Stimulated activated CD8-positive, alpha-beta memory T cell treated with anti-CD3 and anti-CD28 coated beads, Interleukin-7, amount 100 ng/mL, for 4 hours (primary cell): ENCODE measurements at regions not wholly inside any gene's neighbourhood (a gene's known extent, or its start where the extent isn't known, plus 50 kb on each side); places are given as distances from the start of the nearest gene placed in this dataset.
"Not testable (repeated sequence)": the region's sequence is repeated elsewhere in the genome, so short reads cannot be mapped to it uniquely, and the experiment has no call there.

Source experiments
- DNase-seq, 2 donors: peaks; one replicate each; pipeline ENCODE4 v3.0.0-alpha.2; 2020; ENCODE audit warnings: low read depth in 2 of 2

DNA sequence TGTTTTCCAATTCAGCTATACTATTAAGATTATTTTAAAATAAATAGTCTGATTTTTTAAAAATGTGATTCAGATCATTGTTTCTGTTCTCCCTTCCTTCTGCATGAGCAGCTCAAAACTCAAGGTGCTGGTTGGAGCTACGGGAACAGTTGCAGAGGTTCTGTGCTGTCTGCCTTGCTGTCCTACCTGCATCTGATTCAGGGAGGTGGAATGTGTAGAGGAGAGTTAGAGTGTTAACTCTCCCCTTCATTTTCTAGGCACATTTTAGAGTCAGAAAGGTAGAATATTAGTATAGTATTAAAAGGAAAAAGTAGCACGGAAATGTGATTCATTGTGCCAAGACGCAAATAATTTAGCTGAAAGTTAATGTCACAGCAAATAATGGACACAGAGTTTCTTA, 188.1 kb upstream of the SLC35B3 start:
- no peak for DNase-seq

DNA sequence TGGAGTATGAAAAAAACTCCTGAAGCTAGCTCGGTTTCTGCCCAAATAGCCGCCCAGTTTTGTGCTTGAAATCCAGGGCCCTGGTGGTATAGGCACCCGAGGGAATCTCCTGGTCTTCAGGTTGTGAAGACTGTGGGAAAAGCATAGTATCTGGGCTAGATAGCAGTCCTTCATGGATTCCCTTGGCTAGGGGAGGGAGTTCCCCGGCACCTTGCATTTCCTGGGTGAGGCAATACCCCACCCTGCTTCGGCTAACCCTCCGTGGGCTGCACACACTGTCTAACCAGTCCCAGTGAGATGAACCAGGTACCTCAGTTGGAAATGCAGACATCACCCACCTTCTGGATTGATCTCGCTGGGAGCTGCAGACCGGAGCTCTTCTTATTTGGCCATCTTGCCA, 184.5 kb upstream of the SLC35B3 start:
- no peak for DNase-seq

DNA sequence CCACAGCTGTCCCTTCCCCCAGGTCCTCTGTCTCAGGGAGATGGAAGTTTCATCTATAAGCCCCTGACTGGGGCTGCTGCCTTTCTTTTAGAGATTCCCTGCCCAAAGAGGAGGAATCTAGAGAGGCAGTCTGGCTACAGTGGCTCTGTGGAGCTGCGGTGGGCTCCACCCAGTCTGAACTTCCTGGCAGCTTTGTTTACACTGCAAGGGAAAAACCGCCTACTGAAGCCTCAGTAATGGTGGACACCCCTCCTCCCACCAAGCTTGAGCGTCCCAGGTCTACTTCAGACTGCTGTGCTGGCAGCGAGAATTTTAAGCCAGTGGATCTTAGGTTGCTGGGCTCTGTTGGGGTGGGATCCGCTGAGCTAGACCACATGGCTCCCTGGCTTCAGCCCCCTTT, 184.1 kb upstream of the SLC35B3 start:
- DNase-seq: not testable (repeated sequence)

DNA sequence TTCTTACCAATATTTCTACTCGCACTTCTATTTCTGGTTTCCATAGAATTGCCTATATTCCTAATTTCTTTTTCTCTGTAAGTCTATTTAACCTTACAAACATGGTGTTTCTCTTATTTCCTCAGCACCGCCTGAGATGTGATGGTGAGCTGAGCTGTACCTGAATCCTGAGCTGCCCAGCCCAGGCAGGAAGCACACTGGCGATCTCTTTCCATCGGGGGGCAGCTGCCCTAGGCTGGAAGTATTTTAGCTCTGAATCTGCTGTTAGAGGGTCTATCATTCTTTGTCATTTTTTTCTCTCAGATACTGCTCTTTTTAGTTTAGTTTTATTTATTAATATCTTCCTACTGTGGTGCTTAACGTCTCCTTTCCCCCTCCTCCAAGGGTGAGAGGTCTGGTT, 173.4 kb upstream of the SLC35B3 start:
- DNase-seq: no peak

DNA sequence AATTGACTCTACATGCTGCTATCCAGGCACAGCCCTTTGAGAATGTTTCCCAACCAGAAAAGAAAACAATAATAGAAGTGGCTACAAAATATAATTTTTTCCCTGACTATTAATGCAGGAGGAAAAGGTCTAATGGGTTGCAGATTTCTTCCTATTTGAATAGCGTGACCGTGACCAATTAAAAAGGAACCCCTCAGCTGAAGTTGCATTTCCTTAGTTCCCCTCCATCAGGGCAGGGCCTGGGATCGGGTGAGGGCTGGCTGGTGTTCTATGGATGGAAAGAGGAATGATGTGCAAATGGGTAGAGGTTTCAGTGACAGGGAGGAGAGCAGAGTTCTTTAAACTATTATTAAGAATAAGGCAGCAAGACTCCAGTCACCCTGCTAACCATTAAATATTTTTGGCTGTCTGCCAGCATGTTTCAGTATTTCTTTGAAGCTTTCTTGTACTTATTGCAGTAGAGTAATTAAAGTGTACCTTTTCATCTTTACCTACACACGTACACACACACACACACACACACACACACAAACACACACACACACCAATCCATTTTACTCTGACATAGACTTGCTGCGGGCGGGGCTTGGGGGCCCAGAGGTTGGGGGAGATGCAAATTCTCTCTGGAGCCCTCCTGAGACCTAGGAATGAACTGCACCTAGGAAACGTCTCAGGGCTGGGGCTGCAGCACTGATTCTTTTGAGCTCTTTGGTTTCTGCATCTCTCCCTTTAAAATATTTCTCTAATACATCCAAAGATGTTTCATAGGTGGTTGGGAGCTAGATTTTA, 154.8 kb upstream of the SLC35B3 start:
- no peak for DNase-seq

DNA sequence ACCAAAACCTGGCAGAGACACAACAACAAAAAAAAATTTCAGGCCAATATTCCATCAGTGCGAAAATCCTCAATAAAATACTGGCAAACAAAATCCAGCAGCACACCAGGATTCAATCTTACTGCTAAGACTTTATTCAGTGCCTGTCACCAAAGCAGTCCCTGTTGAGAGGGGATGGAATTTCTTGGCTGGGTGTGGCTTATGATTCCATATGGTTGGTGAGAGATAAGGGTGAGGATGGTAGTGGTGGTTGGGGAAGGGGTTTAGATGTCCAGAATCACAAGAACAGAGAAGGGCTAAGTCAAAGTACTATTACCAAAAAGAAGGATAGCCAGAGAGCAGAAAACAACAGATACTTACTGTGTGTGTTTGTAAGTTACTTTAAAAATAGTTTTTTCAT, 152.8 kb upstream of the SLC35B3 start:
- DNase-seq: no peak

DNA sequence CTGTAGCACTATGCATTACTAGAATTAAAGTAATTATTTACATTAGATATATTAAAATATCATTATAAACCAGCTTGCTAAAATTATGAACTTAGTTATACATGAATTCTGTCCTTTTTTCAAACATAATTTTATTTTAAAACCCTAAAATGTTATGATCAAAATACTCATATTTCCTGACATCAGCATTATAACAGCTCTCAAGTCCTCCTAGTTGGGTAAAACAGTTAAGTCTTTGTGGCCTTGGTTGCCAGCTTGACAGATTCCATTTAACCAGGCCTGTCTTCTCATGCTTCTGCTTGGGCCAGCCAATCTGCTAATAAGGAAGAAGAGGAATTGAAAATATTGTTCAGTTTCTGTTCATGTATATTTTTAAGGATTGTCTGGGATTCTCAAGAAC, 147.9 kb upstream of the SLC35B3 start:
- DNase-seq: no peak

DNA sequence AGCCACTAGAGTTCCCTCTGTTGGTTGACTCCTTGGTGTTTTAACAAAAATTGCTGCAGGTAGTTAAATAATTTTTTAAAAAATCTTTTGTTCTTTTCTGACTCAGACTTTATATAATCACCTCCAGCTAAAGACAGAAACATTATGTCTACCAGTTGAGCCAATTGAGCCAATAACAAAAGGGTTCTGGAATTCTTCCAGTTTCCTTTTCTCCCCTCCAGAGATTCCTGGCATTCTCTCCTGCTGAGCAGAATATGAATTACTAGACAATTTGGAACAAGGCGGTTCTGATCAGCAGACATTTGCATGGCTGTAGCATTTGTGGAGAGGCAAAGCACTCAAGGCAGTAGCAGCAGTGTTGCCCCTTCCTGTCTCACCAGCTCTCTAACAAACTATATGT, 144.0 kb upstream of the SLC35B3 start:
- DNase-seq: no peak

DNA sequence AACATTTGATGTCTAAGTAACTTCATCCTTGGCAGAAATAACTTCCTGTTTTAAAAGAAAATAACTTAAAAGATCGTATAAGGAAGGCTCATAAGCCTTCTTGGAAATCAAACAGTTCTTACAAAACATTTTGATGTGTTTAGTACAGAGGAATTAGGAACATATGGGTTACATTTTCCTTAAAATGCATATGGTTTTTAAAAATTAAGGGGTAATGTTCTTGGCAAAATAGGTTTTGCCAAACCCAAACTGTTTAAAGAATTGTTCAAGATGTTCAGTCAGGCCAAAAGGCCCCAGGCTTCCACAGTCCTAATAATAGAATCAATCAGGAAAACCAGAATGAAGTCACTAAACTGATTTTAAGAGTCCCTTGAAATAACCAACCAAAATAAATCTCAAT, 142.7 kb upstream of the SLC35B3 start:
- no peak for DNase-seq

DNA sequence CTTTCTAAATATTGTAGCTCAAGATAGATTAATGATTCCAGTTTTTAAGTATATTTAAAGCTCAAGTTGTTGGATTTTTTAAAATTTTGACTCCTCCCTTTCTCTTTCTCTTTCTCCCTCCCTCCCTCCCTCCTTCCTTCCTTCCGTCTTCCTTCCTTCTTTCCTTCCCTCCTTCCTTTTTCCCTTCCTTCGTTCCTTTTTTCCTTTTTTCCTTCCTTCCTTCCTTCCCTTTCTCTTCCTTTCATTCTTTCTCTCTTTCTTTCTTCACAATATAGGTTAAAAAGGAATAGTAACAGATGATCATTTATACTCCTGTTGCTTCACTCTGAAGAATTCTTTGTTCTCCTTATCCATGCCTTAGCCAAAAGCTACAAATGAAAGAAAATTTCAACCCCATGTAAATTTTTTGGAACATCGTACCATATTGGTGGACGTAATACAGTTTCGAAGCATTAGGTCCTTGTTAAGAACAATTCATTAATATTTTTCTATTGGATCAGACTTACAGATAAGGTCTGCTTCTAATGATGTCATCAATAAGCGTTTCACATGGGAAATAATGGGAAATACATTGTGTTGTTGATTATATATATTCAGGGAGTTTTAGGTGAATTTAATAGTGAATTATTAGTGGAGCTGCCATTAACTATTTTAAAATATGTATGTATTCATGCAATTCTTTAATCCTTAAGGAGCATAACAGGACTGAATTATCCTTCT, 139.6 kb upstream of the SLC35B3 start:
- DNase-seq: no peak

DNA sequence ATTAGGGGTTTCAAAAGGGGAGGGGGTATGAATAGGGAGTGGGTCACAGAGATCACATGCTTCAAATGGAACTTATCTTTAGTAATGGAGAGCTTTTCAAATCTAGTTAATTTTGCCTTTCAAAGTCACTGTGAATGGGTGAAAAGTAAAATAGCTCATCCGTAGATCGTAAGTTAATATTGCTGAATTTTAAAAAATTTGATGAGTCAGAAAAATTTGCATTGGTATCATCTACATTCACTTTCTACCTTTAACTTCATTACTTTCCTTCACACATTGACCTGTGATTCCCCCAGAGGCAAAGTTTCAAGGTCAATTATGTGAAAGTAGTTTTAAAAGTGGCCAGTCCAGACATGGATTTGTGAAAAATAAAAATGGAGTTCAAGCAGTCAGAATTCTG, 139.0 kb upstream of the SLC35B3 start:
- DNase-seq: no peak

DNA sequence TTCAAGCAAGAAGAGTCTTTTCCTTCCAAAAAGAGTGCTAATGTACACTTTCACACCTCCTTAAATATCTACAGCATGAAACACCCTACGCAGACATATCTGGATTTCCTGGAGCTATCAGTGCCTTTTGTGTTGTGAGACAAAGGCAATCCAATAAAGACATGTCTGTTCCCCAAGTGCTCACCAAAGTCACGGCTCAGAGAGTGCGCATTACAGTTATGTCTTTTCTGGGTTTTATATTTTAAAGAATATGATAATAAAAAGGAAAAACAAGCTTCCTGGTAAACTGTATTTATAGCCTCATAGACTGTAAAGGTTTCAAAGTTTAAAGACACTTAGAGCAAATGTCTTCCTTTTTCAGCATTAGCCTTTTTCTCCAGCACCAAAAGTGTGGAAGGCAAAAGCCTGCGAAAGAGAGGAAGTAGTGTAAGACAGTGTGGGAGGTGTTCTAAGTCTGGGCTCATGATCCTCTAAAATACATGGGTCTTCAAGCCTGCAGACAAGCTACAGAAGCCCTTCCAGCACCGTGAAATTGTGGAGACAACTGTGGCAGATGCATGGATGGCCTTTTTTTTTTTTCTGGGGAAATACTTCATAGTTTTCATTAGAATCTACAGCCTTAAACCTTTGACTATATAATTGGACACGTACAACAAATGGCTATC, 135.0 kb upstream of the SLC35B3 start:
- no peak for DNase-seq

DNA sequence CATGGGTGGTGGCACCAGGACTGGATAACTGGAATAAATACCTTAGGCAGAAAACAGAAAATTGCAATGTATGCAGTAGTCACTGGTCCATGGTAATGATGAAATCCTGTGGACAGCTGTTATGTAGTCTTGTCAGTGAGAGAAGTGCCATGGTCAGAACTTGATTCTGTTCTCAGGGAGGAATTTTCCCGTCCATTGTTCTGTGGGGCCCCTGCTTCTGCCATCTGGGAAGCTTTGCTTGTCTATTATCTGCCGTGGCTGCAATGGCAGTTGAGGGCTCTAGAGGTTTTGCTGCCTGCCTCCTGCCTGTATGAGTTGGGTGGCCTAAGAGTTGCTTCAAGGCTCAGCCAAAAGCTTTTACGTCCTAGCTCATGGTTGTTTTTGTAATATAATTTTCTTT, 126.8 kb upstream of the SLC35B3 start:
- no peak for DNase-seq

DNA sequence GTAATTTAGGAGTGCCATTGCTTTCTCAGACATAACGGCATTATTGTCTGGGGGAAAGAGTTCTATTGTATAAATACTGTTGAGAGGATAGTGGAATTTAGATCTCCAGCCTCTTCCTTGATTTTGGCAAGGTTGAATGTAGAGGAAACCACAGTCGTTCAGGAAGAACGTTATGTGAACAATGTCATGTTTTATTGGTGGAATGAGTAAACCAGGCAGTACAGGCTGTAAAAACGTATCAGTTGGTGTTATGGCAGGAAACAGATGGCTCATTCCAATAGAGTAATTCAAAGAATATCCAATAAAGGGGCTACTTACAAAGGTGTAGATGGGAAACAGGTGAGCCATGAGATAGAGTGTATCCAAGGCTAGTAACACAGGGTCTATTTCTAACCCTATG, 123.6 kb upstream of the SLC35B3 start:
- no peak for DNase-seq

DNA sequence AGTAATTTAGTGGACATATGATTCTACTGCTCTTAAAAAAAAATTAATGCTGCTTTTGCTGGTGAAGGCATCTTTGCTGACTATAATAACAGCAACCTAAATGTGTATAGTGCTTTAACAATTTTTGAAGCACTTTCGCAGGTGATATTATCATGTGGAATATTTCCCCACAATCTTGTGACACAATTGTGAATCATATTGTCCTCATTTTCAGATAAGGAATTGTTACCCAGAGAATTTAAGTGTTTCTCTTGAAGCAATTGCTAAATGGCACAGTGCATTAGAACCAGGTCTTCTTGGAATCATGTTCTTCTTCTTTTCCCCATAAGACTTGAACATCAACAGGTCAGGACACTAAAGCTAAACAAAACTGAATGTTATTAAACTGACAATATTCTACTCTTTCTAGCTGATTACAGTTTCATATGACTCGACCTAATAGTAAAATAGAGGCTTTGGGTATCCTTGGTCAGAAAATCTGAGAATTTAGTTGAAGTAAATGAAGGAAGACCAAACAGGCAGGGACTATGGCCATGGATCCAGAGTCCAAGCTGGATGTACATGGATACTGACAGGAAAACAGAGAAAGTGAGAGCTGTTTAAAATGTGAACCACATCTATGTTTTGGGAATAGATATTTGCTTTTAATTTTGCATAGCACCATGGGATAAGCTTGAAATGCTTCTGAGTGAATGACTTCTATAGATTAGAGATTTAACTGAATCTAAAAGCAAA, 121.8 kb upstream of the SLC35B3 start:
- DNase-seq: no peak

DNA sequence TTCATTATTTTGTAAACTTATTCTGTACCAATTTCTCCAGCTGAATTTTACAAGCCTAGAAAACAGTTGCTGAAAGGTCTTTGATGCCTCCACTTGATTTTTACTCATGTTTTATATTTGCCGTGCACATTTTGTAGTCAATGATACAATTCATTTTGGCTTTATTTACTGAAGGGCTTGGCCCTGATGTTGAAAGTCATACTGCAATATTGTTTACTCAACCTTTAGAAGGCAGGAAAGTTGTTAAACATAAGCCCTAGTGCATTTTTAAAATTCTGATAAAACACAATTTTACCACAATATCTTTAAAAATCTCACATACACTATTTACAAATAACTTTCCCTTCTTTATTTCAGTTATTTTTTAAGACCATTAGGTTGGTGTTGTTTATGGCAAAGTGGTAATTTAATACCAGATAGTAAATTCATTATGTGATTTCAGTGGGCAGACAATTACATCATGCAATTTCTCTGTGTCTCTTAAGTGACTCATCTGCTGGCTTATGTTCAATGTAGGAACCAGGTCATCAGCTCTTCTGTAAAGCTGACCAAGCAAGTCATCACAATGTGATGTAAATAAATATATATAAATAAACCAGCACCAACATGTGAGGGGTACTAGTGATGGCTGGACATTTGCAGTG, 121.1 kb upstream of the SLC35B3 start:
- DNase-seq: no peak

DNA sequence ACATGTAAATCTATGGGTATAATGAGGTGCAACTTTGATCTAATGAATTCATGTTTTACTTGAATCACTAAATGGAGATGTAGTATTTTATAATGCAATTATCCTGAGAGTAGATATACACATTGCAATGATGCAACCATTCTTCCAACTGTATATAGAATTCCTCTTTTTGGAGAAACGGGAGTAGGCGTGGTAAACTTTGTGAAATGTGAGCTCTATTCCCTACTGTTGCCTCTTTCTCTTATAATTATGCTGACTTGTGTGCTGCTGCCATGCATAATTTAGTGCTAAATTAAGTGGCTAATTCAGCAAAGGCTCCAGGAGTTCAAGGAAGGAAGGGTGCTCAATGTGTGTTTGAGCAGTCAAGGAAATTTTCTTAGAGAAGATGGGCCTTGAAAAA, 116.6 kb upstream of the SLC35B3 start:
- DNase-seq: no peak

DNA sequence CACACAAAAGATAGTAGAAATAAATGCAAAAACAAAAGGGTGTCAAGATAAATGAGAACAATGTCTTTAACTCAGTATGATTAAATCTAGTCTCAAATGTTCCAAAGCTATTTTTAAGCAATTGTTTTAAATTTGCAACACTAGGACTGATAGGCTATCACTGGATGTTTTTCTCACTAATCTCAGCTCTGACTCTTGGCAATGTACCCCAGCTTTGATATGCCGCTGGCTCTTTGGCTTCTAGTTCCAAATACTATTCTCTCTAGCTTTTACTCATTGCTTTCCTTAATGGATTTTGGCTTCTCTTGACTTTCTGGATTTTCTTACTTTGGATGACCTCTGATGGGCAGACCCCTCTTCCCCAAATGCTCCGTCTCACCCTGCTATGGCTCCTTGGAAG, 116.0 kb upstream of the SLC35B3 start:
- DNase-seq: no peak

DNA sequence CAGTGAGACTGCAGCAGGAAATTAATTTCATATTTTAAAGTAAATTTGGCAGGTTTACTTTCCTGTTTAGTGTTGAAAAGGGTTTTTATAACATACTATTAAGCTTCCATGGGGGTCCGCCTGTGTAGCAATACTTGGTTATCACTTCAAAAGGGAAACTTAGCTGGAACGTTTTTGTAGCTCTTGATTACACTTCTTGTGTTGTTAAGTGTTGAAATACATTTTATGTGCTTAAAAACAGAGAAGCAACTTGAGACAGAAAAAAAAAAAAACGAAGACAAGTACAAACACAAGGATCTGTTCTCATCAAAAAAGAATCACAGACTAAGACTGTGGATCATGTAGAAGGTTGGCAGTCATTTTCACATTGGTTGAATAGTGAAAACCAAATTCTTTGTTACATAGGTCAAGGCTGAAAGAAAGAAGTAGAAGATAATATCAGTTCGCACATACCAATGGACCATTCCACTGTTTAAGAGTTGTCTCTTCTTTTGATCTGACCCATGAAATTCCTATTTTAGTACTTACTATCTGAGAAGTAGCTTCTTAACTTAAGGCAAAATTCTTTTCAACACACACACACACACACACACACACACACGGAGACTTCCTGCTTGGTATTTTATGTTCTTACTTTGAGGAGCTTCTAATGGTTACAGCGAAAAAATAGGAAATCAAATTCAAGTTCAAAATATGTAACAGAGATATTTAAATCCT, 113.9 kb upstream of the SLC35B3 start:
- DNase-seq: no peak

DNA sequence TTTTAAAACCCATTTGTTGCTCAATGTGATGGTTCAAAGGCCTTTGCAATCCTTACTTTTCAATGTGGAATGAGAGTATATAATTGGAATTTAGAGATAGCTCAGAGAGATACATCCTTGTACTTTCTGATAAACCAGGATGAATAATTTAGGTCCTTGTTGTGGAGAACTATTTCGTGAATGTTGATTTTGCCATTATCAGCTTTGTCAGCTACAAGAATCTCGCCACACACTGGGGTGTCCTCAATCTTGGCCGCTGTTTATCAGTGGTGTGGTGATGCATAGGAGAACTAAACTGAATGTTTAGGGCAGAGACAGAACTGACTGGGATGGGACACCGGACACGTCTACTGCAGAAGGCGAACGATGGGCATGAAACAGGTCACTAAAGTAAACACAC, 111.2 kb upstream of the SLC35B3 start:
- no peak for DNase-seq

DNA sequence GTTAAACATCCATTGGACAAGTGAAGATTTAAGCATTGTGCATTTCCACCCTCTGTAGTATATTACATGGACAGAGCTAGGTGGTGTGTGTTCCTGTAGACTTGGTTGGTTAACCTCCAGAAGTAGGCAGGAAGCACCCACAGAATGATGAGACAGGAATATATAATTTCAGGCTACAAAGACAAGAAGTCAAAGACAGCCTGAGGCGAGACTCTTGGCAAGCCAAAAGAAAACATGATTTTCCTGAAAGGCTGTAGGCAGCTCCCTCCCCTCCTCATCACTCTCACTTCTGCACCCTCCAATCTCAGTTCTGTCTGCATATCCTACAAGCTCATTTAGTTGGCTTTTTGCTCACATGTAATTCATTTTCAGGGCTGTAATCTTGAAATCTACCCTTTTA, 110.0 kb upstream of the SLC35B3 start:
- DNase-seq: no peak
